Astrocyte of the hippocampus (primary cell): ENCODE measurements at regions not wholly inside any gene's neighbourhood (a gene's known extent, or its start where the extent isn't known, plus 50 kb on each side); places are given as distances from the start of the nearest gene placed in this dataset.
A peak's percentile ranks its signal among the peaks of the same experiment; 100 is the strongest.

Experiments used
- DNase-seq: peaks from one replicate; pipeline ENCODE4 v3.0.0; 2011; ENCODE audit warnings: low read depth, low spot score

GRCh38 chr4:153852501-153852900 lies 63.6 kb upstream of the SFRP2 start:
- no peak for DNase-seq

- peak; percentile 16 for DNase-seq
These were observed 61.8 kb upstream of the SFRP2 start for GRCh38 chr4:153850533-153851280.

GRCh38 chr4:153844144-153844543 lies 55.3 kb upstream of the SFRP2 start:
- DNase-seq, result no peak
